T-helper 9 cell (primary cell): ENCODE measurements at regions not wholly inside any gene's neighbourhood (a gene's known extent, or its start where the extent isn't known, plus 50 kb on each side); places are given as distances from the start of the nearest gene placed in this dataset.

Source experiments
- DNase-seq: peaks from one replicate; pipeline ENCODE4 v3.0.0-alpha.2; 2020

DNA sequence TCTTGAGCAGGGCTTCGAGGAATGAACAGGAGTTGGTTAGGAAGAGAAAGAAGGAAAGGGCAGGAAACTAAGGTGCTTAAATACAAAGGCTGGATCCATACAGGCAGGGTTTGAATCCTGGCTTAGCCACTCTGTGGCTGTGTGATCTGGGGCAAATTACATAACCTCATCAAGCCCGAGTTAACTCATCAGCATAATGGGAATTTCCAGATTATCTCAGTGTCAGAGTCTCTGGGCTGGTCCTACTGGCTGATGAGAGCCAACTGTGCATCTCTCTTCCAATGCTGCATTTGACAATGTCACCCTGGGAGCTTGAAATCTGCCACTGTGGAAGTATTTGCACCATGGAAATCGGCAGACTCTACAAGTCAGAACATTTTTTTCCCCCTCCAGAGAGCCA lies 83.8 kb upstream of the SLC6A6 start:
- no peak for DNase-seq

DNA sequence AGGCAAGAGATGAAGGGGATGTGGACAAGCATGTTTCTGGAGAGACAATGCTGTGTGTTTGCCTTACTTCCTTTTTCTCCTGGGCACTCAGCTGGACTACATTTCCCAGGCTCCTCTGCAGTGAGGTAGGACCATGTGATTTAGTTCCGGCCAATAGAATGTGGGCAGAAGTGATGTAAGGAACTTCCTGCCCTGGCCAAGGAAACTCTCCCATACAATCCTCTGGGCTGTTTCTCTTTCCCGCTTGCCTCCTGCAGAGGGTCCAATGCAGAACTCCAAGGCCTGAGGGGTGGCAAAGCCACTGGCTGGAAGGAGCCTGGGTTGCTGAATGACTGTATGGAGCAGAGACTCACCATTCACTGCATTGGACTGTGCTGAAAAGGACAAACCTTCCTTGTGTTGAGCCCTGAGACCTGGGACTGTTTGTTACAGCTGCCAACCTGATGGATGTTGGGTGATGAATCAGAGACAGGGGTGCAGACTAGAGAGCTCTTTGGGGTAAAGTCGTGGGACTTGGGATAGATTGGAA lies 82.7 kb upstream of the SLC6A6 start:
- no peak for DNase-seq

DNA sequence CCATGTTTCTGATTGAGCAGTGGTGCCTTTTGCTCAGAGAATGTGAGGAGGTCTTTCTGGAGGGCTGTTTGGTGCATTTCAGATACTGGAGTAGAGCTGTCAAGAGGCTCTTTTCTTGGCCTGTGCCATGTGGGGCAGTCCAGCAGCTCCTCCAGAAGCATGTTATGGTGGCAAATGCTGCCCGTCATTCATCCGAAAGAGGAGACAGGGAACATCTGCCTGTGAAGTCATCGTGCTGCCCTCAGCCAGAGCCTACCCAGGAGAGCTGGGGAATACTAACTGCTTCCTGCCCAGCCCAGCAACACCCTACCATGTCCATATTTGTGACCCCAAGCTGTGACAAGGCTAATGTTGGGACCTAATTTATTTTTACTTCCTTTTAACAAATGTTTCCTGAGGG lies 82.2 kb upstream of the SLC6A6 start:
- DNase-seq: no peak

DNA sequence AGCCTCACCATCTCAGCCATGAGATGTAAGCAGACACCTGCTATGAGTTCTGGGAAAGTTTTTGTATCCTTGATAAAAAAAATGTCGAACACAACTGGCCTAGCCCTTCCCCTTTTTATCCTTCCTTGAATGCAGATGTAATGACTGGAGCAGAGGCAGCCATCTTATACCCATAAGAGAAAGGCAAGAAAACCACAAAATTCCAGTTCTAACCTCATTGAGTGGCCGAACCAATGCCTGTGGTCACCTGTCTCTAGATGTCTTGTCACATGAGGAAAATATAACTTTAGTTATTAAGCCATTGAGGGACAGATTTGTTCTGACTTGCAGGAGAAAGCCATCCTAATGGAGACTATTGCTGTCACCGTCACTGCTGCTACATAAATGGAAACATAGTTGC lies 80.4 kb upstream of the SLC6A6 start:
- DNase-seq: no peak

DNA sequence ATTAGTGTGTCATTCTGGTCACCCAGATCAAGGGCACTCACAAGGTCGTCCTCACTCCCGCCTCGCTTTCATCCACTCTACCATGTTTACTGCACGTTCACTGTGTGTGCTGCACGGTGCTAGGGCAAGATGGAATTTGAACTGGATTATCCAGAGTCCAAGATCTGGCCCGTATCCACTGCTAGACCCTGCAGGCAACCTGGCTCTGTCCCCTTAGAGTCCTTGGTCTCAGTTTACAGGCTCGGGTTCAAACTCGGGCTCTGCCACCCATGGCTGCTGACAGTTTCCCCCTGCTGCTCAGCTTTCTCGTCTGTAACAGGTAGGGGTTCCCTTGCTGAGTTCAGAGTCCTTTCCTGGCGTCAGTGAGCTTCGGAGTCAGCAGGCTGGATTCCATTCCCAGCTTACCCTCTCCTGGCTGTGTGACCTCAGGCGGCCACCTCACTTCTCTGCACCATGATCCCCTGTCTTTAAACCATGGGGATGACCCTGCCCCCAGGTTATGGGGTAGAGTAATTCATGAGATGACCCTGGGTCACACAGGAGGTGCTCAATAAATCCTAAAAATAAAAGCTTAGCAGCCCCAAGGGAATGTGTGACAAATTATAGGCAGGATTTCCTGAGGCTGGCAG lies 79.6 kb upstream of the SLC6A6 start:
- DNase-seq: no peak

DNA sequence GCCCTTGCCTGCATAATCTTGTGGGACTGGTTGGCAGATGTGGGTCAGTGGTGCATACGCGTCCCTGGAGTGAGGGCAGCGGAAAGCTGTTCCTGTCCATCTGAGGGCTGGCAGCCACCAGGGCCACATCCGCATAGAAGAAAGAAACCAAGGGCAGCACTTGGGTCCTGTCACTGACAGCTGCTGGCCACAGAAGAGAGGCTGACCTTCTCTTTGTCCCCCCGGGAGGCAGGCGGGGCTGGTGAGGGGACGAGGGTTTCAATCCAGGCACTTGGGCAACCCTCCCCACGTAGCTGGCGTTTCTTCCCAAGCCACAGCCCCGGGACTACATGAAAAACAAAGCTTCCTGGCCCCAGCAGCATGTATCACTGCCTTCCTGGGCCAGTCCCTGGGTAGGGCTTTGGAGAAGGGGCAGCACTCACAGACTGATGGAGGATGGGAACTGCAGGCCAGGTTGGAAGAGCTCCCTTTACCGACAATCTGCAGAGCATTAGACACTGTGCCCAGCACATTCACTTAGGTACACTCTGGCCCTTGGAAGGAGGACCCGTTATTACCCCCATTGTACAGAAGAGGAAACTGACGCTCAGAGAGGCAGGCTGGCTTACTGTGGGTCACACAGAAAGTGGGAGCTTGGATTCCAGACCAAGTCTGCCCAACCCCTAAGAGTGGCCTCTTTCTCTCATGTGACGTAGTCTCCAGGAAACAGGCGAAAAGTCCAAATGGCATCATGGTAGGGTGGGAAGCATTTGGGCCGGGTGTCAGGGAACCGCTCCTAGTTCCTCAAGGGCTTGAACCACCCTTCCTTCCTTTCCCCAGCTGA lies 78.8 kb upstream of the SLC6A6 start:
- no peak for DNase-seq

DNA sequence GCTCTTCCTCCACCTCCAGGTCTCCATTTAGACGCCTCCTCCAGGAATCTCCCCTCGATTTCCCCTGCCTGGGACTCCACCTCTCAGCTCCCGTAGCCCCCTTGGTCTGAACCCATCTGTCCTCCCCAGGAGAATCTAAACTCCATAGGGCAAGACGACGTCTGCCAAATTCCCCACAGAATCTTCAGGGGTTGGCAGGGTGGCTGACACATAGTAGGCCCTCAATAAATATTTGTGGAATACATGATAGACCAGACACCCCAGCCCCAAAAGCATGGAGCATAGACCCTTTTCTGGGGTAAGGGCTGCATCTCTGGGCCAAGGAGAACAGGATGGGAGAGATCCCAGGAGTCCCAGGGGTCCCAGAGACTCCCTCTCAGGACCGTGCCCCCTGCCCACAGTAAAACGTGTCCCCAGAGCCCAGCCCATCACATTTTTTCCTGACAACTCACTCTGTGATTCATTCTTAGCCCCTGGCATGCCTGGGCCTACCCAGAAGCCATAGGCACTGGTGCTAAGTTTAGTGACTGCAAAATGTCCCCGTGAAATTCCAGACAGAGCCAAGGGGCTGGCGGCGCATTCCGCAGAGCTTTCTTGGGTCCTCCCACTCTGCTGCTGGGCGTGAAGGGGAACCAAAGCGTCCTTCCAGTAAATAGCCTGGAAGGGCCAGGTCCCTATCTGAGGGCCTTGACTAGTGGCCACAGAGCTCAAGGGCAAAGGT lies 78.0 kb upstream of the SLC6A6 start:
- DNase-seq: no peak

DNA sequence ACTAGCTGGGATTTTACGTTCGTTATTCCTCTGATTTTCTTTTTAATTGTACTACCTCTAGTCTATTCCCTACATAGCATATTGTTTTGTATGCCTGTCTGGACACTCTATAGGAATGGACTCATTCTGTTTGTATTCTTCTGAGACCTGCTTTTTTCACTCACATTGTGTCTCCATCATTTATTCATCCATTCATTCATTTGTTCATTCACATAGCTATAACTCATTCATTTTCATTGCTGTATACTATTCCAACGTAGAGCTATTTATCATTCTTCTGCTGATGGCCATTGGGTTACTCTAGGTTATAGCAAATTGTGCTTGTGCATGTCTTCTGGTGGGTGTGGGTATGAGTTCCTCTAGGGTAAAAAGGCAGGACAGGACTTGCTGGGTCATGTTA lies 74.0 kb upstream of the SLC6A6 start:
- DNase-seq: no peak

DNA sequence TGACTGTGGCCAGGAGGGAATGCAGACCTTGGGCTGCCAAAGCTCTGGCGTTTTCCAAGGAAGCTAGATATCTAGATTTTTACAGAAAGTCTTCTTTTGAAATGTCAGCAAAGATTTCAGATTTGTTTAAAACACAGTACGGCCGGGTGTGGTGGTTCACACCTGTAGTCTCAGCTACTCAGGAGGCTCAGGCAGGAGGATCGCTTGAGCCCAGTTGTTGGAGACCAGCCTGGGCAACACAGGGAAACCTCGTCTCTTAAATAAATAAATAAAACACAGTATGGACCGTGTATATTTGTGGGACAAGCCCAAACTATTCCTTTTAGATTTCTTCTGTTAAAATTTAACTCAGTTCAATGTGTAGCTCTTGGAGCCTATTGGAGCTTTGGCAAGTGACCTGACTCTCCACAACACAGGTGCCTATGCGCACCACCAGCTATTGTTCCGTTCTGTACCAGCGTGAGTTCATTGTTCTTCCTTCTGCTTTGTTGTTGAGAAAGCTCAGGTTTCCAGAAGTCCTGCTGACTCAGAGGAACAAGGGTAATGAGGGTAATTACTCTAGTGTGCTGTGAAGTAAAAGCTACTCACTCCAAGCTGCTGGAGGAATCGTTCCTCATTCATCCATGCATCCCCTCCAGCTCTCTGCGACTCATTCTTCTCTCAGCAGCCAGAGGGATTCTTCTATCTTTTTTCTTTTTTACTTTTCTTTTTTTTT lies 73.1 kb upstream of the SLC6A6 start:
- no peak for DNase-seq

DNA sequence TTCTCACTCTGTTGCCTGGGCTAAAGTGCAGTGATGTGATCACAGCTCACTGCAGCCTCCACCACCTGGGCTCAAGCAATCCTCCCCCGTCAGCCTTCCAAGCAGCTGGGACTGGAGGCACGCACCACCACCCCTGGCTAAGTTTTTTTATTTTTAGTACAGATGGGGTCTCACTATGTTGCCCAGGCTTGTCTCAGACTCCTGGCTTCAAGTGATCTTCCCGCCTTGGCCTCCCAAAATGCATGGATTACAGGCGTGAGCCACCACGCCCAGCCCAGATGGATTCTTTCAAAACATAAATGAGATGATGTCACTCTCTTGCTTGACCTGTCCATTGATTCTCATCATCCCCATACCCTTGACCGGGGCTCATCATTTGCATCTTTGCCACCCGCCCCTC lies 72.6 kb upstream of the SLC6A6 start:
- no peak for DNase-seq

DNA sequence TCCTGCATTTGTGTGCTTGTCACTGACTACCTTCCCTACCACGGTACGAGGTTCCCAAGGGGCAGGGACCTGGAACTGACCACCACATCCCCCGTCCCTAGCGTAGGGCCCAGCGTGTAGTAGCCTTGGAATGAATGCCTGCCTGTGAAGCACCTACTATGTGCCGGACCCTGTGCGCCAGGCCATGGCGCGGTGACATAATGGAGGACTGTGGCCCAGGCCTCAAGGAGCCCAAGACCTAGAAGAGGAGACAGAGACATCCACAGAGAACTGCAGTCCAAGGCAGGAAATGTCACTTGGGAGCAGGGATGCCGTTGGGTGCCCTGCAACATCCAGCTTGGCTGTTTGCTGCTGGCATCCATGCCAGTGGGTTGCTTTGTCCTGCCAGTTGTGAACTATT lies 71.9 kb upstream of the SLC6A6 start:
- DNase-seq: no peak

DNA sequence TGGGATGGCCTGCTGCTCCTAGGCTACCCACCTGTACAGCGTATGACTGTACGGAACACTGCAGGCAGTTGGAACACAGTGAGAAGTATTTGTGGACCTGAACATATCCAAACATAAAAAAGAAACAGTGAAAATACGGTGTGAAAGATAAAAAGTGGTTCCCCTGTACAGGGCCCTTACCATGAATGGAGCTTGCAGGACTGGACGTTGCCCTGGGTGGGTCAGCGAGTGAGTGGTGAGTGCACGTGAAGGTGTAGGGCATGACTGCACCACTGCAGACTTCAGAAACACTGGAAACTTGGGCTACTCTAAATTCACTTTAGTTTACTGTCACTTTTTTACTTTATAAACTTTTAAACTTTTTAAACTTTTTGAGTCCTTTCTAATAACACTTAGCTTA lies 71.2 kb upstream of the SLC6A6 start:
- no peak for DNase-seq

DNA sequence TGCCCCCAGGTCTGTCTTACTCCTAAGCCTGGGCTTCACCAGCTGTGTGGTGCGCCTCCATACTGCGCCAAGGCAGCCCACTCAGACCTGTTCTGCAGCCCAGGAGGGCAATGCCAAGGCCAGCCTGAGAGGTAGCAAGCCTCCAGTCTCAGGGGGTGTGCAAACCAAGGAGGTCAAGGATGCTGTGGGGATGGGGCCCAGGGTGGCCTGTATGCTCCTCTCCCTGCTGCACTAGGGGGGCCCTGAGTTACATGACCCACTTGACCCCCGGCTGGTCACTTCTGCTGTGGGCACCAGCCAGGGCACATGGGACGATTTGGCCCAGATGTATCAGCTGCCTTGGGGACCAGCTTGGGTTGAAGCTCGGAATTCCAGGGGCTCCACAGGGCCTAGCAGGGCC lies 70.0 kb upstream of the SLC6A6 start:
- no peak for DNase-seq

DNA sequence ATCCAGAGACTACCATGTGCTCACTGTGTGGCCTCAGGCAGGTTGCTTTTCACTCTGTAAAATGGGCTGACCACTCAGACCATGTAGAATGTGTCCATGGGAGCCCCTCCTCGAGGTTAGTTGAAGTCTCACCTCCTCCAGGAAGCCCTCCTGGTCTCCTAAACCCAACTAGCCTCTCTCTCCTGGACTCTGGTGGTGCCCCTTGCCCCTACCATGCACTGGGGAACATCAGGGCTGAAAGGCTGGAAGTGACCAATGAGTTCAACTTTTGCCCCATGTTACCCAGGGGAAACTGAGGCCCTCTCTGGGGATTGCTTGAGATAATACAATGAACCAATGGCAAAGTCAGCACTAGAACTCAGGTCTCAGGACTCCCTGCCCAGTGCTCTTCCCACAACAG lies 69.2 kb upstream of the SLC6A6 start:
- DNase-seq: no peak

DNA sequence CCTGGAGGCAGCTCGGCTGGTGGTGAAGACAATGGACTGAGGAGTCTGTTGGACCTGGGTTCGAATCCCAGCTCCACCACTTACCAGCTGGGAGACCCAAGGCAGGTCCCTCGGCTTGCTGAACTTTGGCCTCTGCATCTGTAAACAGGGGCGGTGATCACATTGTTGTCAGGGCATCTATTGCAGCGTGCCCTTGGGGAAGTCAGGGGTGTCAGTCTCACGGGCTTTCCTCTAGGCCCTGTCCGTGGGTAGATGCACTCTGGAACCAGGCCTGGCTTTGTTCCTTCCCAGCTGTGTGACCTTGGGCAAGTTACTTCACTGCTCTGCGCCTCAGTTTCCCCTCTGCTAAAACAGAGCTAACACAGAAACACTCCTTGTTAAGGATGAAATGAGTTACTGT lies 68.8 kb upstream of the SLC6A6 start:
- no peak for DNase-seq

DNA sequence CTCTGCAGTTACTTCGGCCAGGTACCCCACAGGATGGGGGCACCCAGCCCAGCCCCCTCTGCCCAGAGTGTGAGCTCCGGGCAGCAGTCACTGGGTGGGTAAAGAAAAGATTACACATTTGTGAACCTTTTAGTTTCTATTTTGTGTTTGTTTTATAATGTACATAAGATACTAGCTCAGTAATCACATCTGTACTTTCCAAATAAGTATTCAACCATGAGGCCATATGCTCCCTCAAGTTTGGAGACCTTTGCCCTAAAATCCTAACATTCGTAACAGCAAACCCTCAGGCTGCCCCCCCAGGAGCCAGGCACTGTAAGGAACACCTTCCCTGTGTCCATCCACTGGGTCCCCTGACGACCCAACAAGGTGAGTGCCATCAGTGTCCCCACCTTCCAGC lies 68.3 kb upstream of the SLC6A6 start:
- DNase-seq: no peak

DNA sequence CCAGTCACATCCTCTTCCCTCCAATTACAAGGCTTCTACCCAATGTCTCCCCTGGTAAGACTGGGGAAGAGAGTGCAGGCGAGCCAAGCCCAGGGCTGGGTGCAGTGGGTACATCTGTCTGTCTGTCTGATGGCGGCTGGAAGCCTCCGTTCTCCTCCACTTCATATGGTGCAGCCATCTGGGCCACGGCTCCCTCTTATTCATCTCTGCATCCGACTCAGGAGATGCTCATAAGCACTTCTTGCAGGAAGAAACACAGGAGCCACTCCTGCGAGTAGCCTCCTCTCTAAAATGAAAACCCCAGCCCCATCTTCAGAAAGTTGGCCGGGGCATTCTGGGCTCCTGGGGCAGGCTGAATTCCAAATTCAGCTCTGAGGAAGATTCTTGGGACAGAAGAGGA lies 67.5 kb upstream of the SLC6A6 start:
- no peak for DNase-seq

DNA sequence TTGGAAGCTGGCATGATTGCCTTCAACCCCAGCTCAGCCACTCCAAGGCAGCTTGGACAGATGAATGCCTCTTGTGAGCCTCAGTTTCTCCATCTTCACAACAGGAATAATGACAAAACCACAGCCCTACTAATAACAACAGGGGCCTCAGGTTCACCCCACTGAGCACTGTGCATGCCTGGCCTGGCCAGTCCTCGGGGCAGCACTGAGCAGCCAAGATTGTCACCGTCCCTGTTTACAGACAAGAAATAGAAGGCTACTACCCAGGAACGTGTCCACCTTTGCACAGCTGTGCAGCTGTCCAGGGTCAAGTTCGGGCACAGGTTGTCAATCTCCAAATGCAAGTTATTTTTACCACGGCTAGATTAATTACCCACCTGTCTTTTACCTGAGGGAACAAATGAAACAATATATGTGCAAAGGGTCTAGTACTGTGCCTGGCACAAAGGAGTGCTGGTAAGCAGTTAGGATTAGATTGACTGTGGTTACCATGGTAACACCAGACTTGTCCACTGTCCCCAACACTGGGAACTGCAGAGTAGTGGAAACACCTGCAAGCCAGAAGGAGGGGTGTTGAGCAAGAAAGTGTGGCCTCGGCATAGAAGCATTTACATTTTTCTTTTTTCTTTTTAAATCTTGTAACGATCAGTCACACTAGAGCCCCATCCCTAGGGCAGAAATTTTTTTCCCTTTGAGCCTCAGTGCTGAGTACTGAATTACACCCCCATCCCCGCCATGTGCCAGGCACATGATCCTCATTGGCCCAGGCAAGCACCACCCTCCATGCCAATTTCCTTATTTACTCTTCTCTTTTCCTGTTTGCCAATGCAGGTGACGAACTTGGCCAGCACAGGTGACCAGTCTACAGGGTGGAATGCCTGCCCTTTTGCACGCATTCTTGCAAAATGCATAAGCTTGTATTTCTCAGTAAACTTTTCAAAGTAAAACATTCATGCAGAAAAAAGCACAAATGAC lies 66.3 kb upstream of the SLC6A6 start:
- no peak for DNase-seq

DNA sequence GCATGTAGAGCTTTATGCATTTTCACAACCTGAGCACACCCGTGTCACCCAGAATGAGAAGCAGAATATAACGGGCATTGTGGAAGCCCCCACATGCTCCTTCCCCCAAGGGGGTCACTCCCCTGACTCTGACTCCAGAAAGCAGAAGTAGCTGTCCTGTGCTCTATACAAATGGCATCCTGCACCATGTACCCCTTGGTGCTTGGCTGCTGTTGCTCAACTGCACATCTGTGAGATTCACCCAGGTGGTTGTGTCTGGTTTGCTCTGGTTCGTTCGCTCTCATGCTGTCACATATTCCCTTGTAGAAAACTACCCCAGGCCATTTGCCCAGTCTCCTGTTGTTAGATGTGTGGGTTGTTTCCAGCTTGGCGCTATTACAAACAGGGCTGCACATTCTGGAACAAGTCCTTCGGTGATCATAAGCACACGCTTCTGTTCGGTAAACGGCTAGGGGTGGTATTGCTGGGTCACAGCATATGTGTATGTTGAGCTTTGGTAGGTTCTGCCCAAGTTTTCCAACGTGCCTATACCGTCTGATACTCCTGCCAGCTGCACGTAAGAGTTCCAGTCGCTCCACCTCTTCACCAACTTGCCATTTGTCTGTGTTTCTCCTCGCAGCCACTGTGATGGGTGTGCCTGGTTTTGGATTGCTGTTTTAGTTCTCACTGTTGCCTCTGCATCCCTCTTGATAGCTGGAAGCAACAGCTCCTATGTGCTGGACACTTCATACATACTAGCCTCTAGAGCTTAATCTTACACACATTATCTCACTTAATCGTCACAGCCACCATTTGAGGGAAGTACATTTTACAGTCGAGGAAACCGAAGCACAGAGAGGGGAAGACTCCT lies 65.4 kb upstream of the SLC6A6 start:
- no peak for DNase-seq

DNA sequence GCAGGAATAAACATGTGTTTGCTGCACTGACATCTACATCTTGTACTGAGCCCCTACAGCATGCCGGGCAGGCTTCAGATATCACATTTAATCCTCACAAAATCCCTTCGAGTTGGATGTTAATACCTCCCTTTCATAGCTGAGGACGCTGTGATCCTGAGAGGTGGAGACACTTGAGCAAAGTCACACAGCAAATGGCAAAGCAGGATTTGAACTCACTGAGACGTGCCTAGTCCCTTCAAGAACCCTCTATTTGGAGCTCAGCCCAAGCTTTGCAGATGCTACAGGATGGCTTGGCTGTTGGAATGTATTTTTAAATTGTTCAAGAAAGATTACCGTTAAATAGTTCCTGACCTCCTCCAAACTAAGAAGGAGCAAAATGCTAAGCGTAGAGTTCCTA lies 64.6 kb upstream of the SLC6A6 start:
- DNase-seq: no peak

DNA sequence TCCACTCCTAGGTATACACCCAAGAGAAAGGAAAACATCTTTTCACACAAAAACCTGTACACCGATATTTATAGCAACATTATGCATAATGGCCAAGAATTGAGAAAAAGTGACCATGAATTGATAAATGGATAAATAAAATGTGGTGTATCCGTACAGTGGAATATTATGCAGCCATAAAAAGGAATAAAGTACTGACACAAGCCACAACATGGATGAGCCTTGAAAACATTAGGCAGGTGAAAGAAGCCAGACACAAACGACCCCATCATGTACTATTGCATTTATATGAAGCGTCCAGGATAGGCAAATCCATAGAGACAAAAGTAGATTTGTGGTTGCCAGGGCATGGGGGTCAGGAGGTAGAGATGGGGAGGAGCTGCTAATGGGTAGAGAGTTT lies 64.2 kb upstream of the SLC6A6 start:
- no peak for DNase-seq
